Keratinocyte (primary cell): ENCODE measurements at regions not wholly inside any gene's neighbourhood (a gene's known extent, or its start where the extent isn't known, plus 50 kb on each side); places are given as distances from the start of the nearest gene placed in this dataset.

ENCODE experiments used
- DNase-seq: peaks from one replicate; pipeline ENCODE4 v3.0.0-alpha.2; 2011; ENCODE audit warnings: low read depth, missing footprints, low spot score
- FAIRE-seq: peaks from 2 replicates; lab custom pipeline; 2011; peaks lifted over from hg19 to GRCh38; lab: Jason Lieb, UNC
- H2AFZ ChIP-seq: 2 replicates; pipeline ENCODE4 v1.6.0; 2012; ENCODE audit warnings: low read length, control low read depth, inconsistent platforms; ENCODE audit not compliant: control insufficient read depth
- H3K27ac ChIP-seq: 2 replicates; pipeline ENCODE4 v1.5.1; 2011; ENCODE audit warnings: low read length; ENCODE audit not compliant: control insufficient read depth, insufficient read depth
- H3K27me3 ChIP-seq: 3 replicates; pipeline ENCODE4 v1.6.0; 2011; ENCODE audit warnings: low read length; ENCODE audit not compliant: control insufficient read depth, insufficient read depth; ENCODE audit errors: extremely low read depth
- H3K36me3 ChIP-seq, 2 experiments: 2 replicates in 1 of 2; 3 replicates in 1 of 2; pipeline ENCODE4 v1.5.1; 2011; ENCODE audit warnings: low read length in 2 of 2, mild to moderate bottlenecking in 1 of 2; ENCODE audit not compliant: control insufficient read depth in 2 of 2, insufficient read depth in 2 of 2; ENCODE audit errors: extremely low read depth in 1 of 2
- H3K4me1 ChIP-seq: 3 replicates; pipeline ENCODE4 v1.5.1; 2011; ENCODE audit warnings: low read length; ENCODE audit not compliant: control insufficient read depth, insufficient read depth; ENCODE audit errors: extremely low read depth
- H3K4me2 ChIP-seq: 3 replicates; pipeline ENCODE4 v1.6.0; 2011; ENCODE audit warnings: low read depth, low read length; ENCODE audit not compliant: control insufficient read depth, insufficient read depth; ENCODE audit errors: extremely low read depth
- H3K4me3 ChIP-seq, 3 experiments: fragments of 200-600 bp in 1 of 3; sonication (generic) in 1 of 3; 2 replicates in 2 of 3; 3 replicates in 1 of 3; pipeline ENCODE4 v1.5.1; 2011 to 2016; ENCODE audit warnings: low read length in 3 of 3, mild to moderate bottlenecking in 3 of 3, control low read depth in 2 of 3, inconsistent platforms in 1 of 3, low read depth in 1 of 3, mixed read lengths in 1 of 3, mixed run types in 1 of 3, moderate library complexity in 1 of 3; ENCODE audit not compliant: control insufficient read depth in 2 of 3, insufficient read depth in 2 of 3; ENCODE audit errors: extremely low read depth in 1 of 3
- H3K79me2 ChIP-seq: 2 replicates; pipeline ENCODE4 v1.6.0; 2012; ENCODE audit warnings: low read length; ENCODE audit not compliant: control insufficient read depth, insufficient read depth
- H3K9ac ChIP-seq: 3 replicates; pipeline ENCODE4 v1.6.0; 2011; ENCODE audit warnings: low read length; ENCODE audit not compliant: control insufficient read depth, insufficient read depth; ENCODE audit errors: extremely low read depth
- H3K9me1 ChIP-seq: 3 replicates; pipeline ENCODE4 v1.6.0; 2011; ENCODE audit warnings: low read length; ENCODE audit not compliant: control insufficient read depth, insufficient read depth; ENCODE audit errors: extremely low read depth
- H3K9me3 ChIP-seq: 2 replicates; pipeline ENCODE4 v1.5.1; 2012; ENCODE audit warnings: low read depth, low read length; ENCODE audit not compliant: control insufficient read depth
- H4K20me1 ChIP-seq: 3 replicates; pipeline ENCODE4 v1.6.0; 2011; ENCODE audit warnings: low read length; ENCODE audit not compliant: control insufficient read depth, insufficient read depth; ENCODE audit errors: extremely low read depth
- CTCF ChIP-seq, 3 experiments: IDR thresholded peaks in 1 of 3; conservative IDR thresholded peaks in 1 of 3; optimal IDR thresholded peaks in 1 of 3; 2 replicates in 2 of 3; 3 replicates in 1 of 3; pipeline versions ENCODE3 to v1.5.1; 2011; ENCODE audit warnings: low read length in 3 of 3, mild to moderate bottlenecking in 3 of 3, moderate library complexity in 2 of 3, control low read depth in 1 of 3, inconsistent platforms in 1 of 3; ENCODE audit not compliant: insufficient read depth in 2 of 3; ENCODE audit errors: extremely low read depth in 1 of 3
- EZH2 ChIP-seq: IDR thresholded peaks from one replicate; pipeline ENCODE4 v1.6.1; 2012; ENCODE audit warnings: inconsistent platforms, mild to moderate bottlenecking, low read length, moderate library complexity
- dilution Hi-C: fragments of 300-500 bp; cut with MboI; formaldehyde crosslinking; loops from one replicate; pipeline ENCODE4 v1.7.0; 2020; ENCODE audit warnings: low sequenced_read_pairs; ENCODE audit not compliant: extremely low pct_ligation_motif_present

GRCh38 chr11:70735976-70736375, 337.6 kb downstream of the CTTN start:
- FAIRE-seq (no peak), DNase-seq (no peak)
- Histone ChIP-seq H3K36me3 (no peaks in the 10 kb centered on the region), H2AFZ (no peak overlapping the region), H3K9me3 (no peaks in the 10 kb centered on the region), H3K27me3 (no peaks in the 10 kb centered on the region), H3K27ac (no peak overlapping the region), H3K9ac (no peak overlapping the region), H4K20me1 (no peaks in the 10 kb centered on the region), H3K4me2 (no peak overlapping the region), H3K4me3 (no peak overlapping the region), H3K79me2 (no peaks in the 10 kb centered on the region), H3K9me1 (no peaks in the 10 kb centered on the region), H3K4me1 (no peaks in the 10 kb centered on the region)
- no peak for TF ChIP-seq CTCF (optimal IDR thresholded peaks at IDR 0.05 in 1 of 3, IDR thresholded peaks at IDR 0.05 in 1 of 3, conservative IDR thresholded peaks at IDR 0.05 in 1 of 3; ENCODE audit: extremely low read depth in 1 of 3, insufficient read depth in 2 of 3, low read length in 3 of 3)
- TF ChIP-seq EZH2, result no peak
- dilution Hi-C loops, result no loop called here

- no peaks in the 10 kb centered on the region for H3K4me1 ChIP-seq
- dilution Hi-C loops, result no loop called here
- no peak overlapping the region for H2AFZ ChIP-seq
- no peak overlapping the region for H3K27ac ChIP-seq
- H3K9ac ChIP-seq, result no peak overlapping the region
- no peaks in the 10 kb centered on the region for H3K9me1 ChIP-seq
- H3K79me2 ChIP-seq, result no peaks in the 10 kb centered on the region
- DNase-seq (no peak), FAIRE-seq (no peak)
- no peaks in the 10 kb centered on the region for H3K9me3 ChIP-seq
- H3K4me3 ChIP-seq, result no peak overlapping the region
- H4K20me1 ChIP-seq, result no peaks in the 10 kb centered on the region
- H3K27me3 ChIP-seq, result no peaks in the 10 kb centered on the region
- no peaks in the 10 kb centered on the region for H3K36me3 ChIP-seq
- H3K4me2 ChIP-seq, result no peak overlapping the region
- TF ChIP-seq CTCF (optimal IDR thresholded peaks at IDR 0.05 in 1 of 3, IDR thresholded peaks at IDR 0.05 in 1 of 3, conservative IDR thresholded peaks at IDR 0.05 in 1 of 3; ENCODE audit: extremely low read depth in 1 of 3, insufficient read depth in 2 of 3, low read length in 3 of 3) (no peak), EZH2 (no peak)
Observed at GRCh38 chr11:70736461-70736860, 338.1 kb downstream of the CTTN start.
